ENCODE measurements at regions not wholly inside any gene's neighbourhood (a gene's known extent, or its start where the extent isn't known, plus 50 kb on each side); places are given as distances from the start of the nearest gene placed in this dataset.

GRCh38 chr6:167510648-167511047 lies 185.8 kb downstream of the TTLL2 start:
- TF ChIP-seq CSRNP3 (CRISPR knock-in tag; IDR thresholded peaks at IDR 0.05) (no peak), GLIS3 (CRISPR knock-in tag; IDR thresholded peaks at IDR 0.05) (no peak), RARB (CRISPR knock-in tag; IDR thresholded peaks at IDR 0.05) (no peak), TCF4 (CRISPR knock-in tag; IDR thresholded peaks at IDR 0.05; ENCODE audit: borderline replicate concordance) (no peak), ZNF565 (CRISPR knock-in tag; conservative IDR thresholded peaks at IDR 0.05; ENCODE audit: low read depth) (no peak), TOX (CRISPR knock-in tag; IDR thresholded peaks at IDR 0.05; ENCODE audit: borderline replicate concordance) (no peak), ZFP3 (CRISPR knock-in tag; IDR thresholded peaks at IDR 0.05) (no peak), ISL1 (CRISPR knock-in tag; IDR thresholded peaks at IDR 0.05) (no peak), PPARA (CRISPR knock-in tag; IDR thresholded peaks at IDR 0.05; ENCODE audit: borderline replicate concordance) (no peak), OSR1 (CRISPR knock-in tag; IDR thresholded peaks at IDR 0.05) (no peak), ESRRG (CRISPR knock-in tag; IDR thresholded peaks at IDR 0.05) (no peak), ZNF70 (CRISPR knock-in tag; IDR thresholded peaks at IDR 0.05) (no peak), ZFP30 (CRISPR knock-in tag; IDR thresholded peaks at IDR 0.05) (no peak), ZC3H10 (CRISPR knock-in tag; IDR thresholded peaks at IDR 0.05) (no peak), ARNTL (CRISPR knock-in tag; IDR thresholded peaks at IDR 0.05; ENCODE audit: borderline replicate concordance, low read depth) (no peak), SNAI2 (CRISPR knock-in tag; IDR thresholded peaks at IDR 0.05) (no peak), POU6F1 (CRISPR knock-in tag; IDR thresholded peaks at IDR 0.05; ENCODE audit: borderline replicate concordance, low read depth) (no peak), ZNF8 (CRISPR knock-in tag; IDR thresholded peaks at IDR 0.05) (no peak), CSDC2 (CRISPR knock-in tag; IDR thresholded peaks at IDR 0.05) (no peak)
- TF ChIP-seq, protein P1, sequence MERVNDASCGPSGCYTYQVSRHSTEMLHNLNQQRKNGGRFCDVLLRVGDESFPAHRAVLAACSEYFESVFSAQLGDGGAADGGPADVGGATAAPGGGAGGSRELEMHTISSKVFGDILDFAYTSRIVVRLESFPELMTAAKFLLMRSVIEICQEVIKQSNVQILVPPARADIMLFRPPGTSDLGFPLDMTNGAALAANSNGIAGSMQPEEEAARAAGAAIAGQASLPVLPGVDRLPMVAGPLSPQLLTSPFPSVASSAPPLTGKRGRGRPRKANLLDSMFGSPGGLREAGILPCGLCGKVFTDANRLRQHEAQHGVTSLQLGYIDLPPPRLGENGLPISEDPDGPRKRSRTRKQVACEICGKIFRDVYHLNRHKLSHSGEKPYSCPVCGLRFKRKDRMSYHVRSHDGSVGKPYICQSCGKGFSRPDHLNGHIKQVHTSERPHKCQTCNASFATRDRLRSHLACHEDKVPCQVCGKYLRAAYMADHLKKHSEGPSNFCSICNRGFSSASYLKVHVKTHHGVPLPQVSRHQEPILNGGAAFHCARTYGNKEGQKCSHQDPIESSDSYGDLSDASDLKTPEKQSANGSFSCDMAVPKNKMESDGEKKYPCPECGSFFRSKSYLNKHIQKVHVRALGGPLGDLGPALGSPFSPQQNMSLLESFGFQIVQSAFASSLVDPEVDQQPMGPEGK (CRISPR knock-in tag; IDR thresholded peaks at IDR 0.05; ENCODE audit: borderline replicate concordance) = no peak

DNA sequence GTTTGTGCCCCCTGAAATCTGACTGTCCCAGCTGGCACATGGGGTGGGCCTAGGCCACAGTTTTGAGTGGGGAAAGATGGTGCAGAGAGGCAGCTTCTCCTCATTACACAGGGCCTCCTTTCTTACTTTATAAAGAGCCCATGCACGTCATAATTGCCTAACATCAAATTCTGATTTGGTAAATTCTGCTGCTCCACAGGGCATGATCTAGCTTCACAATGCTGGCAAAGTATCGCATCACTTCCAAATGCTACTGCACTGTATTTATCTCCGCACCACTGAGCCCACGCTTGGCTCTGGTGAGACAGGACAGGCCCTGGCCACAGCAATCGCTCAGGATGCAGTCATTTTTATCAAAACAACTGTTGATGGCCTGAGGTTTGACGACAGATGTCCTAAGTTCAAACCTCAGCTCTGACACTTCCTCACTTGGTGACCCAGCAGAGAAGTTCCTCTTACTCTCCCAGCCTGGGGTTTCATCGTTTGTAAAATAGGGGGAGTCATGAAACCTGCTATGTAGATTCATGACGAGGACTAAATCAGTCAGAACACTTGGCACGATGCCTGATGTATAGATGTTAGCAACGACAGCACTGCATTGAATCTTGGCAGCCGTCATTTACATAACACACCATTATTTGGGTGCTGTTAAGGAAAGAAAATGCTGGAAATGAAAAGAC lies 187.9 kb downstream of the TTLL2 start:
- TF ChIP-seq ZNF70 (CRISPR knock-in tag; IDR thresholded peaks at IDR 0.05) = no peak
- no peak for TF ChIP-seq OSR1 (CRISPR knock-in tag; IDR thresholded peaks at IDR 0.05)
- no peak for TF ChIP-seq ESRRG (CRISPR knock-in tag; IDR thresholded peaks at IDR 0.05)
- no peak for TF ChIP-seq ZFP3 (CRISPR knock-in tag; IDR thresholded peaks at IDR 0.05)
- TF ChIP-seq, protein P2, sequence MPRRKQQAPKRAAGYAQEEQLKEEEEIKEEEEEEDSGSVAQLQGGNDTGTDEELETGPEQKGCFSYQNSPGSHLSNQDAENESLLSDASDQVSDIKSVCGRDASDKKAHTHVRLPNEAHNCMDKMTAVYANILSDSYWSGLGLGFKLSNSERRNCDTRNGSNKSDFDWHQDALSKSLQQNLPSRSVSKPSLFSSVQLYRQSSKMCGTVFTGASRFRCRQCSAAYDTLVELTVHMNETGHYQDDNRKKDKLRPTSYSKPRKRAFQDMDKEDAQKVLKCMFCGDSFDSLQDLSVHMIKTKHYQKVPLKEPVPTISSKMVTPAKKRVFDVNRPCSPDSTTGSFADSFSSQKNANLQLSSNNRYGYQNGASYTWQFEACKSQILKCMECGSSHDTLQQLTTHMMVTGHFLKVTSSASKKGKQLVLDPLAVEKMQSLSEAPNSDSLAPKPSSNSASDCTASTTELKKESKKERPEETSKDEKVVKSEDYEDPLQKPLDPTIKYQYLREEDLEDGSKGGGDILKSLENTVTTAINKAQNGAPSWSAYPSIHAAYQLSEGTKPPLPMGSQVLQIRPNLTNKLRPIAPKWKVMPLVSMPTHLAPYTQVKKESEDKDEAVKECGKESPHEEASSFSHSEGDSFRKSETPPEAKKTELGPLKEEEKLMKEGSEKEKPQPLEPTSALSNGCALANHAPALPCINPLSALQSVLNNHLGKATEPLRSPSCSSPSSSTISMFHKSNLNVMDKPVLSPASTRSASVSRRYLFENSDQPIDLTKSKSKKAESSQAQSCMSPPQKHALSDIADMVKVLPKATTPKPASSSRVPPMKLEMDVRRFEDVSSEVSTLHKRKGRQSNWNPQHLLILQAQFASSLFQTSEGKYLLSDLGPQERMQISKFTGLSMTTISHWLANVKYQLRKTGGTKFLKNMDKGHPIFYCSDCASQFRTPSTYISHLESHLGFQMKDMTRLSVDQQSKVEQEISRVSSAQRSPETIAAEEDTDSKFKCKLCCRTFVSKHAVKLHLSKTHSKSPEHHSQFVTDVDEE (CRISPR knock-in tag; IDR thresholded peaks at IDR 0.05) = no peak
- no peak for TF ChIP-seq POU6F1 (CRISPR knock-in tag; IDR thresholded peaks at IDR 0.05; ENCODE audit: borderline replicate concordance, low read depth)
- no peak for TF ChIP-seq ARNTL (CRISPR knock-in tag; IDR thresholded peaks at IDR 0.05; ENCODE audit: borderline replicate concordance, low read depth)
- TF ChIP-seq, protein P3, sequence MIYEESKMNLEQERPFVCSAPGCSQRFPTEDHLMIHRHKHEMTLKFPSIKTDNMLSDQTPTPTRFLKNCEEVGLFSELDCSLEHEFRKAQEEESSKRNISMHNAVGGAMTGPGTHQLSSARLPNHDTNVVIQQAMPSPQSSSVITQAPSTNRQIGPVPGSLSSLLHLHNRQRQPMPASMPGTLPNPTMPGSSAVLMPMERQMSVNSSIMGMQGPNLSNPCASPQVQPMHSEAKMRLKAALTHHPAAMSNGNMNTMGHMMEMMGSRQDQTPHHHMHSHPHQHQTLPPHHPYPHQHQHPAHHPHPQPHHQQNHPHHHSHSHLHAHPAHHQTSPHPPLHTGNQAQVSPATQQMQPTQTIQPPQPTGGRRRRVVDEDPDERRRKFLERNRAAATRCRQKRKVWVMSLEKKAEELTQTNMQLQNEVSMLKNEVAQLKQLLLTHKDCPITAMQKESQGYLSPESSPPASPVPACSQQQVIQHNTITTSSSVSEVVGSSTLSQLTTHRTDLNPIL (CRISPR knock-in tag; IDR thresholded peaks at IDR 0.05; ENCODE audit: low read depth) = no peak
- TF ChIP-seq GLIS3 (CRISPR knock-in tag; IDR thresholded peaks at IDR 0.05) = no peak
- no peak for TF ChIP-seq PPARA (CRISPR knock-in tag; IDR thresholded peaks at IDR 0.05; ENCODE audit: borderline replicate concordance)
- TF ChIP-seq, protein P1 (CRISPR knock-in tag; IDR thresholded peaks at IDR 0.05; ENCODE audit: borderline replicate concordance) = no peak
- TF ChIP-seq ZC3H10 (CRISPR knock-in tag; IDR thresholded peaks at IDR 0.05) = no peak
- TF ChIP-seq ZNF565 (CRISPR knock-in tag; conservative IDR thresholded peaks at IDR 0.05; ENCODE audit: low read depth) = no peak
- ATAC-seq = no peak

More at GRCh38 chr6:167510648-167511047, 185.8 kb downstream of the TTLL2 start:
- no peak for ATAC-seq

Data from SK-N-SH treated with all-trans-retinoic acid at 6 μM for 48 hours (cell line).